Retina (tissue), 1 donor: ENCODE measurements at regions not wholly inside any gene's neighbourhood (a gene's known extent, or its start where the extent isn't known, plus 50 kb on each side); places are given as distances from the start of the nearest gene placed in this dataset.
A peak's percentile ranks its signal among the peaks of the same experiment; 100 is the strongest.
"Not testable (repeated sequence)": the region's sequence is repeated elsewhere in the genome, so short reads cannot be mapped to it uniquely, and the experiment has no call there.

Experiments used
- DNase-seq: peaks from one replicate; pipeline ENCODE4 v3.0.0-alpha.2; 2016

- not testable (repeated sequence) for DNase-seq
Observed at GRCh38 chr7:97234494-97234893, 117.0 kb downstream of the SDHAF3 start.

- no peak for DNase-seq
Observed at GRCh38 chr7:97246317-97246716, 128.8 kb downstream of the SDHAF3 start.

DNA sequence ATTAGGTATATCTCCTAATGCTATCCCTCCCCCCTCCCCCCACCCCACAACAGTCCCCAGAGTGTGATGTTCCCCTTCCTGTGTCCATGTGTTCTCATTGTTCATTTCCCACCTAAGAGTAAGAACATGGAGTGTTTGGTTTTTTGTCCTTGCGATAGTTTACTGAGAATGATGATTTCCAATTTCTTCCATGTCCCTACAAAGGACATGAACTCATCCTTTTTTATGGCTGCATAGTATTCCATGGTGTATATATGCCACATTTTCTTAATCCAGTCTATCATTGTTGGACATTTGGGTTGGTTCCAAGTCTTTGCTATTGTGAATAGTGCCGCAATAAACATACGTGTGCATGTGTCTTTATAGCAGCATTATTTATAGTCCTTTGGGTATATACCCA, 140.7 kb downstream of the SDHAF3 start:
- DNase-seq, result not testable (repeated sequence)

DNA sequence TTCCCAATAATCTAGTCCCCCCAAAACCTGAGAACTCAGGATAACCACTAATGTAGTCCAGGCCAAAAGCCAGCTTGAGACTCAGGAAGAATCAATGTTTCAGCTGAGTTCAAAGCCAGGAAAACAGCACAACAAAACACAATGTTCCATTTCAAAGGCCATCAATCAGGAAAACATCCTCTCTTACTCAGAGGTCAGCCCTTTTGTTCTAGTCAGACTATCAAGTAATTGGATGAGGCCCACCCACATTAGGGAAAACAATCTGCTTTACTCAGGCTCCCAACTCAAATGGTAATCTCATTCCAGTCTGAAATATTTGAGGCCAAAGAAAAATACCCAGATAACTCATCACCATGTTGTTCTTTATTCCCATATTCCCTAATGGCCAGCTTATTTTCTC, 152.2 kb downstream of the SDHAF3 start:
- DNase-seq, result no peak

GRCh38 chr7:97270280-97270679, 152.8 kb downstream of the SDHAF3 start:
- DNase-seq, result no peak

GRCh38 chr7:97271619-97272018, 154.1 kb downstream of the SDHAF3 start:
- DNase-seq, result no peak

DNA sequence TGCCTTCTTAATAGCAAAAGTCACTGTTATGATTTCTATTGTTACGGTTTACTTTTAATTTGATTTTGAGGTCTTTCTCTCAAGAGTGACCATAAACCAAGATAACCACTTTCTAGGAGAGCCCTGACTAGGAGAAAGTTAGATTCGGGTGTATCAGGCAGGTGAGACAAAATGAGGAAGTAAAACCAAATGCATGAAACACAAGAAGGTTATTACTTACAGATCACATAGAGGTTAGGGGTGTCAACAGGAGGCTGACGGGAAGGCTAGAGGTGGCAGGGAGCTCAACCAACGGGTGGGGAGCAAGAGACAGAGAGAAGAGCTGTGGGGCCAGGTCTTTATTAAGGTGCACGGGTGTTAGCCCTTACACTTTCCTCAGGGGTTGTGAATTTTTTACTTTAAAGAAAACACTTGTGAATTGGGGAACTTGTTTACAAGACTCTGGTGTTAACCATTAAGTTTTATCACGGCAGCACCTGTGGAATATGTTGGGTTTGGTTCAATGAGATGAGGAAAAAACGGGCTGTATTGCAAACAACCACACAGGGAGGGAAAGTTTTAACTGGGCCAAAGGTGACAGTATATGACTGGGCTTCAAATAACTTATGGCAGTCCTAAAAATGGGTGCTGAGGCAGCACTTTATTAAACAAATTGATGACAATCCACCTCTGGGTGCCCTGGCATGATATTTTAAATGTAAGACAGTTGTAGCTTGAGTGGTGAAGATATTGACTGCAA, 154.9 kb downstream of the SDHAF3 start:
- DNase-seq, result no peak

GRCh38 chr7:97275475-97275874, 158.0 kb downstream of the SDHAF3 start:
- no peak for DNase-seq

- no peak for DNase-seq
Observed at GRCh38 chr7:97280950-97281349, 163.5 kb downstream of the SDHAF3 start.

DNA sequence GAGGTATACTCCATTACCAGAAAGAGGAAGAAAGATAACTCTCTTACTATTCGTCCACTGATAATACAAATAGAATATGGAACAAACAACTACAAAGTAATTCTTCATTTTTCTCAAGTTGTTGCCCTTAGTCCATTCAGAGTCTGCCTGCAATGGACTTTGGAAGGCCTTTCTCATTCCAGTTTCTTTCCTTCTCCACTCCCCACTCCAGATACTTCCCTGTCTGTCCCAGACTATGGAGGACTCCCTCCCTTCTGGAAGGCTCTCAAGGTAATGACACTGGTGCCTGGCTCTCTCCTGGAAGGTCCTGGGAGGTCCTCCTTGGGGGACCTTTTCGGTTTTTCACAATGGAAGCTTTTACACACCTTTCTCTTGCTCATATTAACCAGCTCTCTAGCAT, 167.8 kb downstream of the SDHAF3 start:
- DNase-seq, result no peak

- no peak for DNase-seq
Observed at GRCh38 chr7:97293031-97293430, 175.5 kb downstream of the SDHAF3 start.

GRCh38 chr7:97298561-97298960, 181.1 kb downstream of the SDHAF3 start:
- DNase-seq, result no peak

DNA sequence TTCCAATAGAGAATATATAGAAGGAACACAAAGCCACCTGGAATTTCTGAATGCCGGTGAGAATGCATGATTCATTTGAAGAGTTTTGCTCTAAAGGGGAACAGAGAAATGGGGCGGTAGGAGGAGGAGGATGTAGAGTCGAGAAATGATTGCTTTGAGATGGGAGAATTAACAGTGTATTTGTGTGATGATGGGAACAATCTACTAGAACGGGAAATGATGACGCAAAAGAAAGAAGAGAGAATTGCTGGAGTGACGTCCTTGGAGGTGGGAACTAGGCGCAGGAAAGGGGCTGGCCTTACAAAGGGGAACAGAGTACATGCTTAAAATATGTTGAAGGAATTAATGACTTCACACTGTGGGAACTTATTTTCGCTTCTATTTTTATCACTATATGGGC, 188.1 kb downstream of the SDHAF3 start:
- DNase-seq, result no peak

GRCh38 chr7:97307521-97308108, 190.1 kb downstream of the SDHAF3 start:
- DNase-seq, result no peak

DNA sequence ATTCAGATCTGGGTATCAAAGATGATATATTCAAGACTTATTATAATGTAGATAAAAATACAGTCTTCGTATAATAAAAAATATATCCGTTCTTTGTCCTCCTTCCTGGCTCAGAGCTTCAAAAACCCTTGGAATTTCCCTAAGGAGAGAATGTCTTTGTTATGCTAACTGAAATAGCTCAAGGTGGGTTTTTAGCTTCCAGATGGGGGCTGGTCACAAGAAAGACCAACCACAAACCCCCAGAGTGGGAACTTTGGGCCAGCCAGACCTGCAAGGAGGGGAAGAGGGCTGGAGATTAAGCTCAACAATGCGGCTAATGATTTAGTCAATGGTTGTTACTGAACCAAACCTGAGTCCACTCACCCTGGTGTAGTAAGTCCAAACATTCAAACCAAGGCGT, 196.4 kb downstream of the SDHAF3 start:
- no peak for DNase-seq

DNA sequence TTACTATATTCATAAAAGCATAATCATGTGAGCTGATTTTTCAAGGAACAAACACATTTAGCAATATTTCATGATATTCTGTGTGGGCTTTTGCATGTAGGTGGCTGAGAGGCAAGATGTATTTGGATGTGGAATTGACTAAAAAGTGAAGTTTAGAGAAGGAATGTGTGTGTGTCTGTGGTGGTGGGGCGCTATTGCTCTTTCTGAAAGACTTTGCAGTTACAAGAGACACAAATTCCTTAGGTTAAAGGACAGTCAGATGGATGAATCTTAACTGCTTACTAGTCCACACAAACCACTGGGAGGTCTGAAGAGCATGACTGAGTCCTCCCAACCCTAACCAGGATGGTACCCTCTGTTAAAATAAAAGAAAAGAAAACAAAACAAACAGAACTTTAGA, 200.1 kb downstream of the SDHAF3 start:
- no peak for DNase-seq

GRCh38 chr7:97329871-97330270, 212.4 kb downstream of the SDHAF3 start:
- not testable (repeated sequence) for DNase-seq

DNA sequence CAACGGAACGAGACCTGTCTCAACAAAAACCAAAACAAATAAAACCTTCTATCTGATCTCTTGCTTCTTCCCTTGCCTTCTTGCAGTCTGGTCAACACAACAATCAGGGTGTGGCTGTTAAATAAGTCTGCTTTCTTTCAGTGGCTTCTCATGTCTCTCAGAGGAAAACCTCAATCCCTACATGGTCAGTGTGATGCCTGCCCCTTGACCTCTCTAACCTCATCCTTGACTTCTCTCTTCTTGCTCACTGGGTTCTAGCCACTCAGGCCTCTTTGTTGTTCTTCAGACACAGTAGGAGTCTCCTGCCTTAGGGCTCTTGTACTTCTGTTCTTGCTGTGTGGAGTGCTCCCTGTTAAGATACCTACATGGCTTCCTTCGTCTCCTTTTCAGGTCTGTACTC, 220.4 kb downstream of the SDHAF3 start:
- DNase-seq, result no peak

GRCh38 chr7:97342512-97342911, 225.0 kb downstream of the SDHAF3 start:
- DNase-seq, result no peak

- DNase-seq, result no peak
Observed at GRCh38 chr7:97346349-97346748, 228.9 kb downstream of the SDHAF3 start.

- no peak for DNase-seq
Observed at GRCh38 chr7:97351488-97351887, 234.0 kb downstream of the SDHAF3 start.

DNA sequence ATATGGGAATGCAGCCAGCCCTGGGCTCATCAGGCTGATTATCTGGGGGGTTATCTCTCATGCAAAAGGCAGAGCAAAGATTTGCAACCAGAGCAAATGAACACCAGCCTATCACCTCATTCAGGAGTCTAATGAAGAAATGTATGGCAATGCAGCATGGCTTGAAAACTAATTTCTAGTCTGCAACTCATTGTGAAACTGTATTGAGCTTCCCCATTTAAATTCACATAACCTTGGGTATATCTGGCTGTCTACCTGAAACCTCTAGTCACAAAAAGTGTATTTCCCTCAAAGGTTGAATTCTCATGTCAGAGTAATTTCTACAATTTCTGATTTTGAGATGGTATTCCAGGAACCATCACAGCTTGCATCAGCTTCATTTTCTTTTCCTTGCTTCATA, 240.0 kb downstream of the SDHAF3 start:
- no peak for DNase-seq

- no peak for DNase-seq
Observed at GRCh38 chr7:97372882-97373281, 255.4 kb downstream of the SDHAF3 start.

GRCh38 chr7:97373736-97374135, 256.2 kb downstream of the SDHAF3 start:
- DNase-seq, result peak; percentile 3

GRCh38 chr7:97377713-97378112, 260.2 kb downstream of the SDHAF3 start:
- DNase-seq, result no peak
